Right renal pelvis (tissue), 4 donors: ENCODE measurements at regions not wholly inside any gene's neighbourhood (a gene's known extent, or its start where the extent isn't known, plus 50 kb on each side); places are given as distances from the start of the nearest gene placed in this dataset.
"Not testable (repeated sequence)": the region's sequence is repeated elsewhere in the genome, so short reads cannot be mapped to it uniquely, and the experiment has no call there.

Source experiments
- DNase-seq, 4 donors: peaks; one replicate each; pipeline ENCODE4 v3.0.0-alpha.2; 2013; ENCODE audit warnings: low read depth in 4 of 4, low spot score in 3 of 4, missing footprints in 1 of 4

GRCh38 chr12:25710938-25711605 lies 158.0 kb upstream of the LMNTD1 start:
- DNase-seq: not testable (repeated sequence)

GRCh38 chr12:25712169-25712568 lies 159.1 kb upstream of the LMNTD1 start:
- DNase-seq: no peak

GRCh38 chr12:25713264-25713663 lies 160.2 kb upstream of the LMNTD1 start:
- no peak for DNase-seq

GRCh38 chr12:25714198-25714984 lies 161.3 kb upstream of the LMNTD1 start:
- DNase-seq: no peak

- DNase-seq: no peak
These were observed 162.0 kb upstream of the LMNTD1 start for GRCh38 chr12:25715102-25715501.

- no peak for DNase-seq
These were observed 163.8 kb upstream of the LMNTD1 start for GRCh38 chr12:25716842-25717241.

GRCh38 chr12:25717552-25717951 lies 164.5 kb upstream of the LMNTD1 start:
- no peak for DNase-seq

GRCh38 chr12:25718081-25718731 lies 165.1 kb upstream of the LMNTD1 start:
- no peak for DNase-seq

GRCh38 chr12:25719505-25719904 lies 166.4 kb upstream of the LMNTD1 start:
- no peak for DNase-seq

- no peak for DNase-seq
These were observed 170.3 kb upstream of the LMNTD1 start for GRCh38 chr12:25723336-25723735.

- no peak for DNase-seq
These were observed 170.9 kb upstream of the LMNTD1 start for GRCh38 chr12:25723921-25724491.

GRCh38 chr12:25725470-25725869 lies 172.4 kb upstream of the LMNTD1 start:
- no peak for DNase-seq

GRCh38 chr12:25725931-25726330 lies 172.8 kb upstream of the LMNTD1 start:
- no peak for DNase-seq

GRCh38 chr12:25728056-25728595 lies 175.0 kb upstream of the LMNTD1 start:
- no peak for DNase-seq

- no peak for DNase-seq
These were observed 177.6 kb upstream of the LMNTD1 start for GRCh38 chr12:25730489-25731349.

GRCh38 chr12:25733541-25733940 lies 180.5 kb upstream of the LMNTD1 start:
- no peak for DNase-seq

- no peak for DNase-seq
These were observed 181.6 kb upstream of the LMNTD1 start for GRCh38 chr12:25734529-25735180.

- no peak for DNase-seq
These were observed 187.5 kb upstream of the LMNTD1 start for GRCh38 chr12:25740617-25741016.

GRCh38 chr12:25741917-25742316 lies 188.8 kb upstream of the LMNTD1 start:
- no peak for DNase-seq
